ENCODE measurements at regions not wholly inside any gene's neighbourhood (a gene's known extent, or its start where the extent isn't known, plus 50 kb on each side); places are given as distances from the start of the nearest gene placed in this dataset.

DNA sequence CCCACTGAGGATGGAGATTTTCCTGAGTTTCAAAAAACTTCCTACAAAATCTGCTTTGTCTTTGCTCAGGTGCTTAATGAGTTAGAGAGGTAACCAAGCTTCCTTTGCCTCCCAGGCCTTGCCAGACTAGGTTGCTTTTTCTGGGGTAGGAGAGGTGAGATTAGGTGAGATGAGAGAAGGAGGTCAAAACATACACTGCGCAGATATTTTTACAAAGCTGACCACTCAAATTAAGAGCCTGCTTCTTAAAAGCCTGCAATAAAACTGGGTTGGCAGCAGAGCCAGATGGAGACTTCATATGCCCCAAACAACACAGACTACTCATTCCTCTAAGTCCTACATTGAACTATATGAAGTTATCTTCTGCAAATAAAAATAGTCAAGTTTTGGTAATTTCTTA lies 352.5 kb downstream of the NUF2 start:
- Histone ChIP-seq H3K4me2 (ENCODE audit: insufficient read depth, low read length) (no peak overlapping the region), H3K4me1 (ENCODE audit: control insufficient read depth, extremely low read depth, insufficient read depth, low read length) (no peaks in the 10 kb centered on the region), H3K36me3 (ENCODE audit: control insufficient read depth in 2 of 2, extremely low read depth in 1 of 2, insufficient read depth in 2 of 2, low read length in 2 of 2) (no peaks in the 10 kb centered on the region), H3K9ac (replicated peaks; ENCODE audit: extremely low read depth, insufficient read depth, low read length) (no peak overlapping the region), H2AFZ (ENCODE audit: low read depth, low read length) (no peak overlapping the region), H3K9me3 (replicated peaks; ENCODE audit: control insufficient read depth, insufficient read depth, low read length) (no peaks in the 10 kb centered on the region), H3K79me2 (ENCODE audit: control insufficient read depth, insufficient read depth, low read length) (no peaks in the 10 kb centered on the region), H4K20me1 (replicated peaks; ENCODE audit: control insufficient read depth, extremely low read depth, insufficient read depth, low read length) (no peaks in the 10 kb centered on the region), H3K4me3 (replicated peaks in 1 of 3; ENCODE audit: insufficient read depth in 1 of 3, low read depth in 1 of 3, low read length in 3 of 3) (no peak overlapping the region), H3K27ac (ENCODE audit: insufficient read depth, low read depth, low read length) (no peak overlapping the region), H3K27me3 (ENCODE audit: control insufficient read depth in 2 of 2, insufficient read depth in 2 of 2, low read length in 2 of 2) (no peaks in the 10 kb centered on the region), H3K9me1 (replicated peaks; ENCODE audit: control insufficient read depth, extremely low read depth, insufficient read depth, low read length) (no peaks in the 10 kb centered on the region)
- no TSS peak for BruUV-seq (replicated peaks)
- dilution Hi-C loops (cut with MboI; ENCODE audit: extremely low pct_ligation_motif_present, low sequenced_read_pairs) (no loop called here), intact Hi-C loops (cut with micrococcal nuclease) (no loop called here)
- TF ChIP-seq EZH2 (IDR thresholded peaks at IDR 0.05; ENCODE audit: borderline replicate concordance, low read depth, low read length, severe bottlenecking), result no peak
- TF ChIP-seq POLR2A (IDR thresholded peaks at IDR 0.05; ENCODE audit: low read depth, low read length), result no peak
- TF ChIP-seq JUN (IDR thresholded peaks at IDR 0.05; ENCODE audit: borderline replicate concordance, insufficient read depth, insufficient read length, low read depth), result no peak
- TF ChIP-seq MAX (IDR thresholded peaks at IDR 0.05; ENCODE audit: insufficient read depth, insufficient read length), result no peak
- no peak for TF ChIP-seq CTCF (IDR thresholded peaks at IDR 0.05; ENCODE audit: extremely low read depth in 1 of 2, insufficient read depth in 1 of 2, low read depth in 1 of 2, low read length in 2 of 2)
- no peak for TF ChIP-seq MYC (IDR thresholded peaks at IDR 0.05; ENCODE audit: low read depth, low read length)
- TF ChIP-seq FOS (IDR thresholded peaks at IDR 0.05; ENCODE audit: borderline replicate concordance, insufficient read depth, low read length), result no peak
- no peak for TF ChIP-seq POLR2AphosphoS5 (IDR thresholded peaks at IDR 0.05; ENCODE audit: insufficient read depth, low read depth, low read length)
- TF ChIP-seq GATA2 (IDR thresholded peaks at IDR 0.05; ENCODE audit: insufficient read depth, insufficient read length, low read depth, low read length), result no peak
- CTCF ChIA-PET, result no interaction called here
- POLR2A ChIA-PET, result interaction anchor here (0.5 kb wide), 1 partner anchor 261 kb away, joined by 3 read pairs; no protein-coding TSS in a partner anchor
- FAIRE-seq (no peak), DNase-seq (ENCODE audit: low read depth, low spot score) (no peak)
